PC-9 (cell line): ENCODE measurements at regions not wholly inside any gene's neighbourhood (a gene's known extent, or its start where the extent isn't known, plus 50 kb on each side); places are given as distances from the start of the nearest gene placed in this dataset.

Experiments used
- CTCF ChIP-seq: fragments of 200-600 bp; sonication (generic); conservative IDR thresholded peaks from 2 replicates; pipeline ENCODE4 v1.6.1; 2017; ENCODE audit warnings: mixed run types, antibody characterized with exemption, mild to moderate bottlenecking, moderate library complexity
- EZH2 ChIP-seq: fragments of 200-600 bp; sonication (generic); IDR thresholded peaks from 2 replicates; pipeline ENCODE4 v1.8.0; 2017; ENCODE audit warnings: antibody characterized with exemption, low read depth

DNA sequence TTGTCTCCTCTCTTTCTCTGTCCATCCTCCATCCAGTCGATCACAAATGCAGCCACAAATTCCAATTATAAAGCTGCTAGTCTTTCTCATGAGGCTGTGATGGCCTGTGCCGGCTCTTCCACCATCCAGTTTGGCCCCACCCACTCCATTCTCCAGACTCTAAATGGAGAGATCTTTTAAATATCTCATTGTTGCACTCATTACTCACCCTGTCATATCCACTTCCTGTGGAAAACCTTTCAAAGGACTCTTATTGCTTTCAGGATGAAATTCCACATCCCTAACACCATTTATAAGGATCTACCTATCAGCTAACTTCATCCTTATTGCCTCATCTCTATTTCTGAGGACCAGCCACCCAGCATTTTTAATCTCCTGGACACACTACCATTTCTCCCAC, 70.6 kb downstream of the NRN1 start:
- TF ChIP-seq CTCF (no peak), EZH2 (no peak)
